Activated T-cell treated with anti-CD3 and anti-CD28 coated beads, Interleukin-2, amount 50 U/mL, for 4 hours (primary cell): ENCODE measurements at regions not wholly inside any gene's neighbourhood (a gene's known extent, or its start where the extent isn't known, plus 50 kb on each side); places are given as distances from the start of the nearest gene placed in this dataset.
"Not testable (repeated sequence)": the region's sequence is repeated elsewhere in the genome, so short reads cannot be mapped to it uniquely, and the experiment has no call there.

Source experiments
- ATAC-seq, 2 donors: fragments of 200-7000 bp; cut with Tn5 transposase; one replicate each; pipeline ENCODE4 v1.10.0; 2021
- DNase-seq: peaks from one replicate; pipeline ENCODE4 v3.0.0-alpha.2; 2020
- H3K27me3 Mint-ChIP-seq: one replicate; pipeline ENCODE4 v1.8.0; 2021; ENCODE audit warnings: low read depth, mixed read lengths
- H3K36me3 Mint-ChIP-seq: one replicate; pipeline ENCODE4 v1.8.0; 2022; ENCODE audit warnings: mixed read lengths; ENCODE audit not compliant: insufficient read depth
- H3K4me1 Mint-ChIP-seq: one replicate; pipeline ENCODE4 v1.8.0; 2021; ENCODE audit warnings: low read depth, mixed read lengths
- H3K4me3 Mint-ChIP-seq: one replicate; pipeline ENCODE4 v1.8.0; 2021; ENCODE audit warnings: mild to moderate bottlenecking, moderate library complexity, mixed read lengths
- H3K9me3 Mint-ChIP-seq: one replicate; pipeline ENCODE4 v1.8.0; 2021; ENCODE audit warnings: mixed read lengths

- DNase-seq (no peak), ATAC-seq (no peak)
- Mint-ChIP-seq H3K4me3 (no peak overlapping the region), H3K27me3 (no peaks in the 10 kb centered on the region), H3K9me3 (no peaks in the 10 kb centered on the region), H3K4me1 (no peaks in the 10 kb centered on the region), H3K36me3 (no peaks in the 10 kb centered on the region)
These were observed 111.3 kb downstream of the SLC17A6 start for GRCh38 chr11:22449441-22449840.

GRCh38 chr11:22444076-22444475 is 105.9 kb downstream of the SLC17A6 start:
- Mint-ChIP-seq H3K4me3 (no peak overlapping the region), H3K36me3 (no peaks in the 10 kb centered on the region), H3K27me3 (no peaks in the 10 kb centered on the region), H3K9me3 (no peaks in the 10 kb centered on the region), H3K4me1 (no peaks in the 10 kb centered on the region)
- no peak for ATAC-seq
- DNase-seq: no peak

- no peak for DNase-seq
- Mint-ChIP-seq H3K9me3 (no peaks in the 10 kb centered on the region), H3K36me3 (no peaks in the 10 kb centered on the region), H3K4me1 (no peaks in the 10 kb centered on the region), H3K4me3 (no peak overlapping the region), H3K27me3 (no peaks in the 10 kb centered on the region)
- ATAC-seq: no peak
These were observed 103.7 kb downstream of the SLC17A6 start for GRCh38 chr11:22441831-22442230.

- not testable (repeated sequence) for H3K4me1 Mint-ChIP-seq, ATAC-seq
- H3K27me3 Mint-ChIP-seq: peaks cover 21% of the 10 kb centered on the region
These were observed 97.4 kb downstream of the SLC17A6 start for GRCh38 chr11:22435582-22435981.

GRCh38 chr11:22433517-22433916 is 95.3 kb downstream of the SLC17A6 start:
- Mint-ChIP-seq H3K36me3 (no peaks in the 10 kb centered on the region), H3K9me3 (no peaks in the 10 kb centered on the region), H3K4me3 (no peak overlapping the region), H3K4me1 (peaks cover 3% of the 10 kb centered on the region), H3K27me3 (peaks cover 26% of the 10 kb centered on the region)
- no peak for DNase-seq
- no peak for ATAC-seq

More at GRCh38 chr11:22435582-22435981, 97.4 kb downstream of the SLC17A6 start:
- not testable (repeated sequence) for DNase-seq, H3K4me3 Mint-ChIP-seq, H3K9me3 Mint-ChIP-seq, H3K36me3 Mint-ChIP-seq

- no peak overlapping the region for H3K4me3 Mint-ChIP-seq
- no peak for ATAC-seq
- H3K27me3 Mint-ChIP-seq: peaks cover 26% of the 10 kb centered on the region
- DNase-seq: no peak
- no peaks in the 10 kb centered on the region for H3K9me3 Mint-ChIP-seq
- peaks cover 3% of the 10 kb centered on the region for H3K4me1 Mint-ChIP-seq
- no peaks in the 10 kb centered on the region for H3K36me3 Mint-ChIP-seq
These were observed 94.9 kb downstream of the SLC17A6 start for GRCh38 chr11:22433094-22433455.

GRCh38 chr11:22432291-22433093 is 94.3 kb downstream of the SLC17A6 start:
- Mint-ChIP-seq H3K27me3 (peaks cover 26% of the 10 kb centered on the region), H3K4me3 (peak overlapping the region; percentile 27), H3K4me1 (peaks cover 3% of the 10 kb centered on the region), H3K36me3 (no peaks in the 10 kb centered on the region), H3K9me3 (no peaks in the 10 kb centered on the region)
- ATAC-seq (peak; percentile 18 to 23), DNase-seq (no peak)

- H3K27me3 Mint-ChIP-seq: peaks cover 26% of the 10 kb centered on the region
- H3K36me3 Mint-ChIP-seq: no peaks in the 10 kb centered on the region
- peaks cover 3% of the 10 kb centered on the region for H3K4me1 Mint-ChIP-seq
- ATAC-seq (no peak), DNase-seq (no peak)
- no peak overlapping the region for H3K4me3 Mint-ChIP-seq
- no peaks in the 10 kb centered on the region for H3K9me3 Mint-ChIP-seq
These were observed 92.9 kb downstream of the SLC17A6 start for GRCh38 chr11:22431106-22431505.

- H3K4me1 Mint-ChIP-seq: peaks cover 3% of the 10 kb centered on the region
- peaks cover 26% of the 10 kb centered on the region for H3K27me3 Mint-ChIP-seq
- H3K4me3 Mint-ChIP-seq: no peak overlapping the region
- no peak for DNase-seq
- ATAC-seq: no peak
- no peaks in the 10 kb centered on the region for H3K36me3 Mint-ChIP-seq
- no peaks in the 10 kb centered on the region for H3K9me3 Mint-ChIP-seq
These were observed 92.5 kb downstream of the SLC17A6 start for GRCh38 chr11:22430639-22431038.

GRCh38 chr11:22430141-22430541 is 92.0 kb downstream of the SLC17A6 start:
- H3K4me3 Mint-ChIP-seq: no peak overlapping the region
- DNase-seq (no peak), ATAC-seq (no peak)
- H3K9me3 Mint-ChIP-seq: no peaks in the 10 kb centered on the region
- H3K27me3 Mint-ChIP-seq: peaks cover 25% of the 10 kb centered on the region
- H3K36me3 Mint-ChIP-seq: no peaks in the 10 kb centered on the region
- peaks cover 3% of the 10 kb centered on the region for H3K4me1 Mint-ChIP-seq
